Panc1 (cell line): ENCODE measurements at regions not wholly inside any gene's neighbourhood (a gene's known extent, or its start where the extent isn't known, plus 50 kb on each side); places are given as distances from the start of the nearest gene placed in this dataset.

Experiments
- ATAC-seq: fragments of 200-7000 bp; cut with Tn5 transposase; 2 replicates; pipeline ENCODE4 v1.9.1; 2020; ENCODE audit warnings: mild to moderate bottlenecking, moderate library complexity
- BruUV-seq: library from RNA; stranded (reverse); fragments of 400-500 nt; replicated peaks from 2 replicates; lab custom pipeline; 2021; lab: Mats Ljungman, UMichigan
- CTCF ChIA-PET: fragments of 300-600 bp; sonication (Branson Sonifier 250); formaldehyde crosslinking; loops from one replicate; lab custom pipeline; 2022; ENCODE audit warnings: antibody characterized with exemption; lab: Charles Lee
- POLR2A ChIA-PET: fragments of 300-600 bp; sonication (Branson Sonifier 250); formaldehyde crosslinking; loops from one replicate; lab custom pipeline; 2022; ENCODE audit warnings: antibody characterized with exemption; lab: Charles Lee
- DNase-seq: peaks from one replicate; pipeline ENCODE4 v3.0.0-alpha.2; 2010; ENCODE audit warnings: low read depth, low spot score
- H3K27ac ChIP-seq: 2 replicates; pipeline ENCODE4 v1.5.1; 2011; ENCODE audit warnings: mild to moderate bottlenecking, low read length, inconsistent platforms
- H3K27me3 ChIP-seq: fragments of 200-500 bp; sonication (Bioruptor generic); 2 replicates; pipeline ENCODE4 v1.6.0; 2014; ENCODE audit warnings: low read length, inconsistent platforms; ENCODE audit not compliant: control insufficient read depth, insufficient read depth
- H3K36me3 ChIP-seq: fragments of 200-500 bp; sonication (Bioruptor generic); 2 replicates; pipeline ENCODE4 v1.5.1; 2014; ENCODE audit warnings: inconsistent platforms, mild to moderate bottlenecking, low read length, moderate library complexity; ENCODE audit not compliant: control insufficient read depth, insufficient read depth
- H3K4me1 ChIP-seq: 2 replicates; pipeline ENCODE4 v1.5.1; 2011; ENCODE audit warnings: inconsistent platforms, mild to moderate bottlenecking, low read length, moderate library complexity; ENCODE audit not compliant: control insufficient read depth, insufficient read depth
- H3K4me3 ChIP-seq, 2 experiments: 2 replicates each; pipeline ENCODE4 v1.5.1; 2011 to 2012; ENCODE audit warnings: low read depth in 2 of 2, low read length in 2 of 2, mild to moderate bottlenecking in 2 of 2, inconsistent platforms in 1 of 2, moderate library complexity in 1 of 2
- H3K9me3 ChIP-seq: fragments of 200-500 bp; sonication (Bioruptor generic); 2 replicates; pipeline ENCODE4 v1.5.1; 2014; ENCODE audit warnings: low read depth, mild to moderate bottlenecking, inconsistent platforms, low read length, moderate library complexity; ENCODE audit not compliant: control insufficient read depth, insufficient read depth
- CTCF ChIP-seq: fragments of 450-650 bp; IDR thresholded peaks from 2 replicates; pipeline ENCODE4 v1.5.1; 2017; ENCODE audit warnings: mild to moderate bottlenecking
- POLR2AphosphoS5 ChIP-seq: IDR thresholded peaks from 2 replicates; pipeline ENCODE4 v1.6.1; 2012; ENCODE audit warnings: mild to moderate bottlenecking, low read depth, low read length, moderate library complexity
- SIN3A ChIP-seq: IDR thresholded peaks from 2 replicates; pipeline ENCODE4 v1.6.1; 2012; ENCODE audit warnings: low read depth, mild to moderate bottlenecking, low read length, moderate library complexity, borderline replicate concordance; ENCODE audit not compliant: insufficient read depth
- TCF7L2 ChIP-seq: IDR thresholded peaks from 2 replicates; pipeline ENCODE4 v1.6.1; 2011; ENCODE audit warnings: mild to moderate bottlenecking, low read depth, low read length, inconsistent platforms
- in situ Hi-C: cut with HindIII; loops from 2 replicates; pipeline ENCODE4 v1.10.0; 2016; ENCODE audit warnings: low sequenced_read_pairs, low pct_unique_long_range_greater_than_20kb
- intact Hi-C: fragments of 100-400 bp; cut with micrococcal nuclease; formaldehyde crosslinking; loops from one replicate; pipeline ENCODE4 v1.10.0; 2022; ENCODE audit not compliant: unreplicated experiment
- TF ChIP-seq, protein P1 (sequence below), 2 experiments: IDR thresholded peaks; 2 replicates each; pipeline ENCODE4 v1.6.1; 2011 to 2012; ENCODE audit warnings: low read depth in 2 of 2, control low read depth in 1 of 2, low read length in 1 of 2, mild to moderate bottlenecking in 1 of 2, moderate library complexity in 1 of 2; ENCODE audit not compliant: insufficient read depth in 1 of 2

- H3K27ac ChIP-seq = no peak overlapping the region
Observed at GRCh38 chr3:83633758-83634157, 1325.0 kb upstream of the CADM2 start.

GRCh38 chr3:83649692-83650091 lies 1309.1 kb upstream of the CADM2 start:
- ATAC-seq = no peak
- intact Hi-C loops (no loop called here), in situ Hi-C loops (no loop called here)
- H3K9me3 ChIP-seq = no peaks in the 10 kb centered on the region
- ChIA-PET CTCF (no interaction called here), POLR2A (no interaction called here)
- BruUV-seq = no TSS peak
- no peak overlapping the region for H3K4me3 ChIP-seq
- no peaks in the 10 kb centered on the region for H3K36me3 ChIP-seq
- H3K4me1 ChIP-seq = no peaks in the 10 kb centered on the region
- TF ChIP-seq TCF7L2 (no peak), POLR2AphosphoS5 (no peak), CTCF (no peak), SIN3A (no peak)
- TF ChIP-seq, protein P1, sequence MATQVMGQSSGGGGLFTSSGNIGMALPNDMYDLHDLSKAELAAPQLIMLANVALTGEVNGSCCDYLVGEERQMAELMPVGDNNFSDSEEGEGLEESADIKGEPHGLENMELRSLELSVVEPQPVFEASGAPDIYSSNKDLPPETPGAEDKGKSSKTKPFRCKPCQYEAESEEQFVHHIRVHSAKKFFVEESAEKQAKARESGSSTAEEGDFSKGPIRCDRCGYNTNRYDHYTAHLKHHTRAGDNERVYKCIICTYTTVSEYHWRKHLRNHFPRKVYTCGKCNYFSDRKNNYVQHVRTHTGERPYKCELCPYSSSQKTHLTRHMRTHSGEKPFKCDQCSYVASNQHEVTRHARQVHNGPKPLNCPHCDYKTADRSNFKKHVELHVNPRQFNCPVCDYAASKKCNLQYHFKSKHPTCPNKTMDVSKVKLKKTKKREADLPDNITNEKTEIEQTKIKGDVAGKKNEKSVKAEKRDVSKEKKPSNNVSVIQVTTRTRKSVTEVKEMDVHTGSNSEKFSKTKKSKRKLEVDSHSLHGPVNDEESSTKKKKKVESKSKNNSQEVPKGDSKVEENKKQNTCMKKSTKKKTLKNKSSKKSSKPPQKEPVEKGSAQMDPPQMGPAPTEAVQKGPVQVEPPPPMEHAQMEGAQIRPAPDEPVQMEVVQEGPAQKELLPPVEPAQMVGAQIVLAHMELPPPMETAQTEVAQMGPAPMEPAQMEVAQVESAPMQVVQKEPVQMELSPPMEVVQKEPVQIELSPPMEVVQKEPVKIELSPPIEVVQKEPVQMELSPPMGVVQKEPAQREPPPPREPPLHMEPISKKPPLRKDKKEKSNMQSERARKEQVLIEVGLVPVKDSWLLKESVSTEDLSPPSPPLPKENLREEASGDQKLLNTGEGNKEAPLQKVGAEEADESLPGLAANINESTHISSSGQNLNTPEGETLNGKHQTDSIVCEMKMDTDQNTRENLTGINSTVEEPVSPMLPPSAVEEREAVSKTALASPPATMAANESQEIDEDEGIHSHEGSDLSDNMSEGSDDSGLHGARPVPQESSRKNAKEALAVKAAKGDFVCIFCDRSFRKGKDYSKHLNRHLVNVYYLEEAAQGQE (IDR thresholded peaks at IDR 0.05; ENCODE audit: insufficient read depth in 1 of 2, low read depth in 2 of 2, low read length in 1 of 2) = no peak
- DNase-seq = no peak
- H3K27ac ChIP-seq = no peak overlapping the region
- no peaks in the 10 kb centered on the region for H3K27me3 ChIP-seq

More at GRCh38 chr3:83633758-83634157, 1325.0 kb upstream of the CADM2 start:
- in situ Hi-C loops = no loop called here
- Histone ChIP-seq H3K4me1 (no peaks in the 10 kb centered on the region), H3K36me3 (no peaks in the 10 kb centered on the region), H3K9me3 (no peaks in the 10 kb centered on the region), H3K27me3 (no peaks in the 10 kb centered on the region), H3K4me3 (no peak overlapping the region)
- ChIA-PET POLR2A (no interaction called here), CTCF (no interaction called here)
- TF ChIP-seq CTCF = no peak
- no peak for TF ChIP-seq SIN3A
- TF ChIP-seq, protein P1 (IDR thresholded peaks at IDR 0.05; ENCODE audit: insufficient read depth in 1 of 2, low read depth in 2 of 2, low read length in 1 of 2) = no peak
- TF ChIP-seq POLR2AphosphoS5 = no peak
- TF ChIP-seq TCF7L2 = no peak
- intact Hi-C loops = no loop called here
- DNase-seq (no peak), ATAC-seq (no peak)
- no TSS peak for BruUV-seq
